HepG2 (cell line): ENCODE measurements at regions not wholly inside any gene's neighbourhood (a gene's known extent, or its start where the extent isn't known, plus 50 kb on each side); places are given as distances from the start of the nearest gene placed in this dataset.

ENCODE experiments used
- ATAC-seq: fragments of 200-7000 bp; cut with Tn5 transposase; 3 replicates; pipeline ENCODE4 v1.9.1; 2020; ENCODE audit warnings: mild to moderate bottlenecking, moderate library complexity
- BruUV-seq: library from RNA; stranded (reverse); fragments of 400-500 nt; replicated peaks from 2 replicates; lab custom pipeline; 2021; lab: Mats Ljungman, UMichigan
- CTCF ChIA-PET: fragments of 300-600 bp; formaldehyde crosslinking; extraction: SDS; loops from one replicate; lab custom pipeline; 2021; ENCODE audit warnings: low total read pairs, inconsistent platforms, low intra/inter-chr PET ratio; lab: Yijun Ruan, JAX
- POLR2A ChIA-PET: fragments of 350-600 bp; sonication (Branson Sonifier 250); formaldehyde crosslinking; loops from one replicate; lab custom pipeline; 2020; ENCODE audit warnings: antibody characterized with exemption, inconsistent platforms; lab: Yijun Ruan, JAX
- DNase-seq: peaks from one replicate; pipeline ENCODE4 v3.0.0-alpha.2; 2015; ENCODE audit warnings: low spot score
- FAIRE-seq: peaks from 3 replicates; lab custom pipeline; 2011; peaks lifted over from hg19 to GRCh38; lab: Jason Lieb, UNC
- H2AFZ ChIP-seq: one replicate; pipeline ENCODE4 v1.6.1; 2011; ENCODE audit warnings: low read length, inconsistent platforms
- H3K27ac ChIP-seq: fragments of 300-600 bp; 3 replicates; pipeline ENCODE4 v1.8.0; 2011; ENCODE audit warnings: mixed run types, mild to moderate bottlenecking, mixed read lengths, low read length, inconsistent platforms; ENCODE audit not compliant: insufficient read depth; ENCODE audit errors: extremely low read length
- H3K27me3 ChIP-seq, 2 experiments: fragments of 200-600 bp in 1 of 2; 2 replicates in 1 of 2; 3 replicates in 1 of 2; pipeline versions ENCODE4 v1.6.0 to v1.8.0; 2011; ENCODE audit warnings: low read length in 2 of 2, mild to moderate bottlenecking in 2 of 2, moderate library complexity in 2 of 2, inconsistent platforms in 1 of 2; ENCODE audit not compliant: insufficient read depth in 2 of 2, control insufficient read depth in 1 of 2
- H3K36me3 ChIP-seq, 2 experiments: fragments of 200-600 bp in 1 of 2; replicated peaks in 1 of 2; 2 replicates in 1 of 2; 3 replicates in 1 of 2; pipeline versions ENCODE4 v1.5.1 to v1.8.0; 2011; ENCODE audit warnings: low read length in 2 of 2, inconsistent platforms in 1 of 2; ENCODE audit not compliant: insufficient read depth in 2 of 2, control insufficient read depth in 1 of 2
- H3K4me1 ChIP-seq: 2 replicates; pipeline ENCODE4 v1.5.1; 2012; ENCODE audit warnings: low read length, inconsistent platforms; ENCODE audit not compliant: insufficient read depth
- H3K4me2 ChIP-seq: 2 replicates; pipeline ENCODE4 v1.6.0; 2011; ENCODE audit warnings: low read depth, low read length, inconsistent platforms
- H3K4me3 ChIP-seq, 3 experiments: fragments of 200-600 bp in 1 of 3; sonication (generic), shearing (Covaris generic) in 1 of 3; replicated peaks in 1 of 3; 2 replicates each; pipeline ENCODE4 v1.5.1; 2011 to 2016; ENCODE audit warnings: low read length in 3 of 3, inconsistent platforms in 2 of 3, low read depth in 2 of 3, mild to moderate bottlenecking in 2 of 3, control low read depth in 1 of 3, mixed read lengths in 1 of 3; ENCODE audit not compliant: insufficient read depth in 1 of 3
- H3K79me2 ChIP-seq: one replicate; pipeline ENCODE4 v1.6.1; 2011; ENCODE audit warnings: low read length, inconsistent platforms; ENCODE audit not compliant: insufficient read depth
- H3K9ac ChIP-seq: 2 replicates; pipeline ENCODE4 v1.6.0; 2011; ENCODE audit warnings: mild to moderate bottlenecking, low read depth, low read length, inconsistent platforms; ENCODE audit not compliant: insufficient read depth
- H3K9me3 ChIP-seq: 2 replicates; pipeline ENCODE4 v1.5.1; 2012; ENCODE audit warnings: mild to moderate bottlenecking, low read length
- H4K20me1 ChIP-seq: 2 replicates; pipeline ENCODE4 v1.6.0; 2011; ENCODE audit warnings: inconsistent platforms, mild to moderate bottlenecking, low read length, moderate library complexity; ENCODE audit not compliant: insufficient read depth
- ATF7-NPFF ChIP-seq: sonication (generic); formaldehyde crosslinking; IDR thresholded peaks from 2 replicates; pipeline ENCODE4 v1.8.1; 2023; ENCODE audit warnings: mild to moderate bottlenecking, low read depth, missing genetic modification reagents, moderate library complexity
- JUNB ChIP-seq: sonication (generic); formaldehyde crosslinking; IDR thresholded peaks from 2 replicates; pipeline ENCODE4 v1.8.0; 2022; ENCODE audit warnings: missing genetic modification reagents, mild to moderate bottlenecking, borderline replicate concordance
- KDM5A ChIP-seq: fragments of 200-600 bp; sonication (generic); IDR thresholded peaks from 2 replicates; pipeline ENCODE4 v1.7.0; 2018; ENCODE audit warnings: antibody characterized with exemption, mild to moderate bottlenecking, low read length, borderline replicate concordance
- KLF16 ChIP-seq, 2 experiments: sonication (generic) in 1 of 2; formaldehyde crosslinking in 1 of 2; IDR thresholded peaks; 2 replicates each; pipeline versions ENCODE4 v1.6.1 to v1.8.0; 2016 to 2023; ENCODE audit warnings: missing genetic modification reagents in 2 of 2, missing compliant biosample characterization in 1 of 2
- MAF1 ChIP-seq: sonication (generic); formaldehyde crosslinking; IDR thresholded peaks from 2 replicates; pipeline ENCODE4 v1.5.0; 2020; ENCODE audit warnings: missing genetic modification reagents, borderline replicate concordance
- ZNF12 ChIP-seq: sonication (generic); formaldehyde crosslinking; IDR thresholded peaks from 2 replicates; pipeline ENCODE4 v1.5.0; 2020; ENCODE audit warnings: missing genetic modification reagents
- ZNF274 ChIP-seq: sonication (generic); formaldehyde crosslinking; IDR thresholded peaks from 2 replicates; pipeline ENCODE4 v1.5.1; 2020; ENCODE audit warnings: mild to moderate bottlenecking, missing genetic modification reagents
- ZNF337 ChIP-seq: sonication (generic); formaldehyde crosslinking; IDR thresholded peaks from 2 replicates; pipeline ENCODE4 v1.5.1; 2020; ENCODE audit warnings: missing genetic modification reagents, low read depth, mild to moderate bottlenecking, borderline replicate concordance
- ZNF510 ChIP-seq: sonication (generic); formaldehyde crosslinking; IDR thresholded peaks from 2 replicates; pipeline ENCODE4 v1.4.0; 2020; ENCODE audit warnings: low read depth, mild to moderate bottlenecking, missing genetic modification reagents
- WGBS: methylation state at CpG from one replicate; pipeline ENCODE4 v1.1.6; 2017; ENCODE audit warnings: low lambda C conversion rate; 5-methylcytosine and 5-hydroxymethylcytosine counted together
- in situ Hi-C: cut with HindIII; loops from 2 replicates; pipeline ENCODE4 v1.10.0; 2017; ENCODE audit warnings: low pct_unique_long_range_greater_than_20kb; ENCODE audit not compliant: extremely low pct_ligation_motif_present
- intact Hi-C: fragments of 100-400 bp; cut with micrococcal nuclease; formaldehyde crosslinking; loops from one replicate; pipeline ENCODE4 v1.10.0; 2022; ENCODE audit not compliant: unreplicated experiment
- TF ChIP-seq, protein P1 (sequence below): fragments of 450-650 bp; IDR thresholded peaks from 2 replicates; pipeline ENCODE4 v1.6.1; 2016
- TF ChIP-seq, protein P2 (sequence below): sonication (generic); formaldehyde crosslinking; IDR thresholded peaks from 2 replicates; pipeline ENCODE4 v1.8.1; 2023; ENCODE audit warnings: mild to moderate bottlenecking, missing genetic modification reagents
- TF ChIP-seq, protein P3 (sequence below): sonication (generic); formaldehyde crosslinking; IDR thresholded peaks from 2 replicates; pipeline ENCODE4 v1.8.0; 2022; ENCODE audit warnings: mild to moderate bottlenecking, missing genetic modification reagents, moderate library complexity
- TF ChIP-seq, protein P4 (sequence below): sonication (generic); formaldehyde crosslinking; IDR thresholded peaks from 2 replicates; pipeline ENCODE4 v1.4.0; 2020; ENCODE audit warnings: low read depth, mild to moderate bottlenecking, missing genetic modification reagents

GRCh38 chr18:38241216-38241615, 675.6 kb upstream of the CELF4 start:
- H3K27ac ChIP-seq: no peak overlapping the region
- no peaks in the 10 kb centered on the region for H3K4me1 ChIP-seq
- DNase-seq (no peak), FAIRE-seq (no peak), ATAC-seq (no peak)
- H3K79me2 ChIP-seq: no peaks in the 10 kb centered on the region
- H3K27me3 ChIP-seq: no peaks in the 10 kb centered on the region; a peak in 1 of 5 replicates
- no peaks in the 10 kb centered on the region for H3K9me3 ChIP-seq
- no peaks in the 10 kb centered on the region for H4K20me1 ChIP-seq
- ChIA-PET CTCF (no interaction called here), POLR2A (no interaction called here)
- H3K9ac ChIP-seq: no peak overlapping the region
- in situ Hi-C loops (no loop called here), intact Hi-C loops (no loop called here)
- H3K4me3 ChIP-seq: no peak overlapping the region
- H3K4me2 ChIP-seq: no peak overlapping the region
- WGBS: 2% methylated on average over 6 of the region's 6 CpGs
- no peak overlapping the region for H2AFZ ChIP-seq
- BruUV-seq: no TSS peak
- TF ChIP-seq KLF16 (CRISPR knock-in tag; IDR thresholded peaks at IDR 0.05): no peak
- no peaks in the 10 kb centered on the region for H3K36me3 ChIP-seq

- 5% methylated on average over 5 of the region's 5 CpGs for WGBS
- no peak for FAIRE-seq
- POLR2A ChIA-PET: no interaction called here
Measured at GRCh38 chr18:38239606-38240005, 674.0 kb upstream of the CELF4 start.

More at GRCh38 chr18:38239606-38240005, 674.0 kb upstream of the CELF4 start:
- TF ChIP-seq ATF7-NPFF (CRISPR knock-in tag) (no peak), ZNF337 (no peak), MAF1 (CRISPR knock-in tag) (no peak), KDM5A (no peak), ZNF12 (CRISPR knock-in tag) (no peak), JUNB (CRISPR knock-in tag) (no peak), ZNF510 (CRISPR knock-in tag) (no peak), ZNF274 (CRISPR knock-in tag) (no peak)
- TF ChIP-seq, protein P1, sequence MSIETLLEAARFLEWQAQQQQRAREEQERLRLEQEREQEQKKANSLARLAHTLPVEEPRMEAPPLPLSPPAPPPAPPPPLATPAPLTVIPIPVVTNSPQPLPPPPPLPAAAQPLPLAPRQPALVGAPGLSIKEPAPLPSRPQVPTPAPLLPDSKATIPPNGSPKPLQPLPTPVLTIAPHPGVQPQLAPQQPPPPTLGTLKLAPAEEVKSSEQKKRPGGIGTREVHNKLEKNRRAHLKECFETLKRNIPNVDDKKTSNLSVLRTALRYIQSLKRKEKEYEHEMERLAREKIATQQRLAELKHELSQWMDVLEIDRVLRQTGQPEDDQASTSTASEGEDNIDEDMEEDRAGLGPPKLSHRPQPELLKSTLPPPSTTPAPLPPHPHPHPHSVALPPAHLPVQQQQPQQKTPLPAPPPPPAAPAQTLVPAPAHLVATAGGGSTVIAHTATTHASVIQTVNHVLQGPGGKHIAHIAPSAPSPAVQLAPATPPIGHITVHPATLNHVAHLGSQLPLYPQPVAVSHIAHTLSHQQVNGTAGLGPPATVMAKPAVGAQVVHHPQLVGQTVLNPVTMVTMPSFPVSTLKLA: no peak
- TF ChIP-seq, protein P2, sequence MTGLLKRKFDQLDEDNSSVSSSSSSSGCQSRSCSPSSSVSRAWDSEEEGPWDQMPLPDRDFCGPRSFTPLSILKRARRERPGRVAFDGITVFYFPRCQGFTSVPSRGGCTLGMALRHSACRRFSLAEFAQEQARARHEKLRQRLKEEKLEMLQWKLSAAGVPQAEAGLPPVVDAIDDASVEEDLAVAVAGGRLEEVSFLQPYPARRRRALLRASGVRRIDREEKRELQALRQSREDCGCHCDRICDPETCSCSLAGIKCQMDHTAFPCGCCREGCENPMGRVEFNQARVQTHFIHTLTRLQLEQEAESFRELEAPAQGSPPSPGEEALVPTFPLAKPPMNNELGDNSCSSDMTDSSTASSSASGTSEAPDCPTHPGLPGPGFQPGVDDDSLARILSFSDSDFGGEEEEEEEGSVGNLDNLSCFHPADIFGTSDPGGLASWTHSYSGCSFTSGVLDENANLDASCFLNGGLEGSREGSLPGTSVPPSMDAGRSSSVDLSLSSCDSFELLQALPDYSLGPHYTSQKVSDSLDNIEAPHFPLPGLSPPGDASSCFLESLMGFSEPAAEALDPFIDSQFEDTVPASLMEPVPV: no peak
- TF ChIP-seq, protein P3, sequence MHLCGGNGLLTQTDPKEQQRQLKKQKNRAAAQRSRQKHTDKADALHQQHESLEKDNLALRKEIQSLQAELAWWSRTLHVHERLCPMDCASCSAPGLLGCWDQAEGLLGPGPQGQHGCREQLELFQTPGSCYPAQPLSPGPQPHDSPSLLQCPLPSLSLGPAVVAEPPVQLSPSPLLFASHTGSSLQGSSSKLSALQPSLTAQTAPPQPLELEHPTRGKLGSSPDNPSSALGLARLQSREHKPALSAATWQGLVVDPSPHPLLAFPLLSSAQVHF (CRISPR knock-in tag): no peak
- TF ChIP-seq, protein P4, sequence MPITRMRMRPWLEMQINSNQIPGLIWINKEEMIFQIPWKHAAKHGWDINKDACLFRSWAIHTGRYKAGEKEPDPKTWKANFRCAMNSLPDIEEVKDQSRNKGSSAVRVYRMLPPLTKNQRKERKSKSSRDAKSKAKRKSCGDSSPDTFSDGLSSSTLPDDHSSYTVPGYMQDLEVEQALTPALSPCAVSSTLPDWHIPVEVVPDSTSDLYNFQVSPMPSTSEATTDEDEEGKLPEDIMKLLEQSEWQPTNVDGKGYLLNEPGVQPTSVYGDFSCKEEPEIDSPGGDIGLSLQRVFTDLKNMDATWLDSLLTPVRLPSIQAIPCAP (CRISPR knock-in tag): no peak
- Histone ChIP-seq H3K79me2 (no peaks in the 10 kb centered on the region), H3K4me3 (no peak overlapping the region), H4K20me1 (no peaks in the 10 kb centered on the region), H3K9ac (no peak overlapping the region), H2AFZ (no peak overlapping the region), H3K27ac (no peak overlapping the region), H3K27me3 (no peaks in the 10 kb centered on the region; a peak in 1 of 5 replicates), H3K4me1 (no peaks in the 10 kb centered on the region), H3K36me3 (no peaks in the 10 kb centered on the region), H3K4me2 (no peak overlapping the region), H3K9me3 (no peaks in the 10 kb centered on the region)
- BruUV-seq: no TSS peak
- CTCF ChIA-PET: no interaction called here
- ATAC-seq: no peak
- no peak for DNase-seq
- in situ Hi-C loops: no loop called here
- intact Hi-C loops: no loop called here
